GM18508 (cell line): ENCODE measurements at regions not wholly inside any gene's neighbourhood (a gene's known extent, or its start where the extent isn't known, plus 50 kb on each side); places are given as distances from the start of the nearest gene placed in this dataset.

Experiments used
- ATAC-seq: cut with Tn5 transposase; IDR thresholded peaks from one replicate; pipeline ENCODE4 v1.9.1; 2021; ENCODE audit warnings: moderate number of reproducible peaks; ENCODE audit not compliant: insufficient read depth, unreplicated experiment

DNA sequence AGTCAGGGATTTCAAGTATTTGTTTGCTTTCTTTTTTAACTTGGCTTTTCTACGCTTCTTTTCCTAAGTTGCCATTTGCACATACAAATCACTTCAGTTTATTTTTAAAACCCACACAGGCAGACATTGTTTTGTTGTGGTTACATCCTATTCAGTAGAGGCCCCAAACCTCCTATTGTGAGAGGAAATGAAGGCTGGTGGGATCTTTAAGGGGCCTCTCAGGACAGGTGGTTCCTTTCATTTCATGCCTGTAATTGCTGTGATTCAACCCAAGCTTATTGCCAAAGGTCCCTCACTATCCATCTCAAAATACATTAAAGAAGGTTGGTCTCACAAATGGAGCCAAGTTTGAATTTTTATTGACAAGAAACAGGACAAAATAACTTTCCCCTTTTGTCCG lies 257.1 kb downstream of the ADAMTS20 start:
- no peak for ATAC-seq

DNA sequence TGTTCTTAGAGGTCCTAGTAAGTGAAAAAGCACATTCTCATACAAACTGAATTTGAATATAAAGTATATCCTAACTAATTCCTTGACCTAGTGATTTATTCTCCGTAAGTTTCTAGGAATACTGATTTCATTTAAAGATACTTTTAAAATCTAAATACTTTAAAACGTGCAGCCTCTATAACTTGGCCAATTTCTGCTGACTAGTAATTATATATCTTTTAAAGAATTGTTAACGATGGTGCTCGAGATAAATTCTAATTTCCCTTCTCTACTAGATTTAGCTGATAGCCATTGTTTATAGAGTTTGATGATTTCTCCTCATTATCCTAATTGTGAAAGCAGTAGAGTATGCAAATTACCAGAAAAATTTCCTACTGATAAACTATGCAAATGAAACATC lies 257.9 kb downstream of the ADAMTS20 start:
- no peak for ATAC-seq

DNA sequence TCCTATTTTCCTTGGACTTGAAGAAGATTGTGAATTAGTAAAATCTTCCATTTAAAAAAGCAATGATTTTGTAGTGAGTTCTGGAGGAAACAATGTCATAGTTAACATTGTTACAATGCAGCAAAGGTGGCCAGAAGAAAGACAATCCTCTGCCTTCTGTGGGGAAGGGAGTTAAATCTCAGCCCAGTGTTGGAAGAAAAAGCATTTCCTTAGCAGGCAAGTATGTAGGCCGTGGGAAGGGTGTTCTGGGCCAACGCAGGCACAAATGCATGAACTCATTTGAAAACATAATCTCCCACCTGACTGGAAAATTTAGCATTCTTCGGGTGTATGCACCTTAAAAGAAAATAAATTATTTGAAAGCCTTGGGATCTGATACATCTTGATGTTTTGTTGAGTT lies 258.6 kb downstream of the ADAMTS20 start:
- ATAC-seq: no peak

DNA sequence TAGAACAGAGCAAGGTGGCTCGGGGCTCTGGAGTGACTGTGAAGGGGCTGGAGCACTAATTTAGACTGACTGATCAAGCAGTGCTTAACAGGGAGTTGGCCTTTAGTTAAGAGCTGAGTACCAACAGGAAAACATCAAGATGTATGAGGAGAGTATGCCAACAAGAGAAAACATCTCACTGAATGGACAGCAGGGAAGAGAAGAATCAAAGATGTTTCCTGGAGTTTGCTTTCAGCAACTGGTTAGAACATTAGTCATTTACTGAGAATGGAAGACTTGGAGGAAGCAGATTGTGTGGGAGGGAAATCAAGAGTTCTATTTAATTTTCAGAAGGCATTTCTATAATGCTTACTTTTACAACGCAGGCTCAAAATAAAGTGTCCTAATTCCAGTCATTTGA lies 259.3 kb downstream of the ADAMTS20 start:
- ATAC-seq: no peak

DNA sequence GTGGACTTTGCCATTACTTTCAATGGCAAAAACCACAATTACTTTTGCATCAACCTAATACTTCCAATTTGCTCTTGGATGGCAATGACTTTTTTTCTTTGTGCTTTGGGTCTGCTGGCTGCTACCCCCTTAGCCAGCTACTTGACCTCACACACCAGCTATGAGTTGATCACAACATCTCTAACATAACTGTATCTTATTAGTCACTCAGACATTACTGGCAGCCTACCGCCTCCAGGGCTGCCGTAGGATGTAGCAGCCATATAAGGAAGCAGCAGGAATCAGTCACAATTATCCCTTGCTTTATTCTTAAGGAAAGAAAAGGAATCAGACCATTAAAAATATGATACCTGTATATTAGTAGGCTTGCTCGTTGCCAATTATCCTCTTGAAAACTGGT lies 260.5 kb downstream of the ADAMTS20 start:
- ATAC-seq: no peak

DNA sequence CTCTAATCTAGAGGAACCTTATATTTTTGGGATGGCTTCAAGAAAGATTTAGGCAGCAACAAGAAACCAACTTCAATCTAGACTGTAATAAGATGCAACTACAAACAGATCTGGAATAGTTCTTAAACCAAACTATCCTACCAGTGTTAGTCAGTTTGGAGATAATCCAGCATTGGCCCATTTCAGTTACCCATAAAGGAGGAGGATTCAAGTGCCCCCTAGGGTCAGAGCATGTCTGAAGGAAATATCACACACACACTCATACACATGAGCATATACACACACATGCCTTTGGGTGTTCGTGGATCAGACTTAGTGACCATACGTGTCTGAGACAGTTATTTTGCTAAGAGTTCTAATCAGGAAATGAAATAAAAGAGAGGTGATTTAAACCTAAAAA lies 261.2 kb downstream of the ADAMTS20 start:
- no peak for ATAC-seq

- no peak for ATAC-seq
Observed at GRCh38 chr12:43289426-43289801, 262.6 kb downstream of the ADAMTS20 start.

DNA sequence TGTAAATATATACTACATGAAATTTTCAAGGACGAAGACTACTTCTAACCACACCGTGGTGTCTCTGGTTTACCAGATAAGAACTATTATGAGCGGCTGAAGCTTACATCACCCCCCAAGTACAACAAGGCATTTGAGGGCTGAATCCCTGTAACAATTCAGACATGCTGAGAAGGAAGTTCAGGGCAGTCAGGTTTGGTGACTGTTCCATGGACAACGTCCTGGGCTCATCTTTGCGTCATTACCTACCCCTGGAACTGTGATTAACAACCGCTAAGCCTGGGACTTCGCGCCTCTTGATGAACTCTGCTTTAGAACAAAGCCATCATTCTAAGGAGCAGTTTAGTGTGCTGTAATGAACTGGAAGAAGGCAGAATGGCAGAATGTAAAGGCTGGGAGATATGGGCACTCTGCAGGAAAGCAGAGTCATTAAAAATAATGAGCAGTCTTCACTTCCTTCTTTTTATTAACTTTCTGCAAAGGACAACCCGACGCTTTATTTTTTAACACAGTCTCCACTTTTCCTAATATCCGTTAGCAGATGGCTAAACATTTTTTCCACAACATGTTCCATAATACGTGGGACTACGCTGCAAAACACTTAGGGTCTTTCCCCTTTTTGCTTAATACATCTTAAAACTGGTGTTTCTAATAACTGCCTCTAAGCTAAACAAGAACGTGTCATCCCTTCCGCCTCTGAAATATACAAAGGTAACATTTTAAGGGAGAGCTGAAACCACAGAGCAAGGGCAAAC lies 263.2 kb downstream of the ADAMTS20 start:
- no peak for ATAC-seq

GRCh38 chr12:43287706-43288383 lies 264.2 kb downstream of the ADAMTS20 start:
- ATAC-seq: no peak

DNA sequence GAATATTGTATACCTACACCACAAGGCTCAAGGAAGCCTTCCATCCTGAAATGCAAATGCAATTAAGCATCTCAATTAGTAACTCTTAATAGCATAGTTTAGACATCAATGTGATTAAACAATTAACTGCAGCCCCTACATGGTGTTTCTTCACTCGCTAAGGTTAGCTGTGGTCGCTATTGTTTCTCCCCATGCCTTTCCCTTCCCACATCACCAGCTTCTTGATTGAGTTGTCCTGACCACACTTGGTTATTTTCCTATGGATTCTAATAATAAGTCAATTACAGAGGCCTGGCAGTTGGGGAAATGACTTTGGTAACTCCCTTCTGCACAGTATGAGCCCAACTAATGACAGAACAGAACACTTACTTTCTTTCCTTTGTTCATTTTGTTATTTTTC lies 265.0 kb downstream of the ADAMTS20 start:
- no peak for ATAC-seq

DNA sequence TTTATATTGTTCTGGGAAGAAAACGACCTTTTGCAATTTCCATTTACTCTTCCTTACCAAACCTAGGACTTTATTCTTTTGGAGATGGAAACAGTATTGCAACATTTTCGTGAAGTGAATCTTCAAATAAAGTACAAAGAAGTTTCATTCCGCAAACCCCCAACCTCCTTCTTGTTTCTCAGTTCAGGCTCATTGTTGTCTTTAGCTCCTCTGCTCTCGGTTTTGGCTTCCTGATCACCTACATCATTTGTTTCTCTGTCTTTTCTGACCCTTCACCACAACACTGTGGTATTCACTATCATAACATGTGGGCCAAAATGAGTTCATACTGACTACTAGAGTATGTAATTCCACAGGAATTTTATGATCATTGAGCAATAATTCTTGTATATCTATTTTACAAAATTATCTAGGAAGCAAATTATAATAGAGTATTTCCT lies 266.8 kb downstream of the ADAMTS20 start:
- peak; percentile 93 for ATAC-seq

- no peak for ATAC-seq
Observed at GRCh38 chr12:43284486-43285158, 267.4 kb downstream of the ADAMTS20 start.

DNA sequence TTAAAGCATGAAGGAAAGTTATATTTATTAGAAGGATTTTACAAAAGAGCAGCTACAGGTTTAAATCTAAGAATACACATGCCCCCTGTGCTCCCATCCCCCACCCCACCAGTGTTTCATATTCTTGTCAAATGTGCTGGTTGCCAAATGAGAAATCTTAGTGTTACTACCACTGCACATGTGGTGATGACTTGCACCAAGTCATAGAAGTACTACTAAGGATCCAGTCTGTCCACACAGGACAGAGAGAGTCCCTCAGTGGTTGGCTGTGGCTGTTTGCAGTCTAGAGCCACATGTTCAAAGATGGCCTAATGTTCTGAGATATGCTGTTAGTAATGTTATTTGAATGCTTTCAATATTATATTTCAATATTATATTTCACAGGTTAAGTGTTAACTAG lies 268.8 kb downstream of the ADAMTS20 start:
- ATAC-seq: no peak

- no peak for ATAC-seq
Observed at GRCh38 chr12:43282106-43282505, 269.9 kb downstream of the ADAMTS20 start.

GRCh38 chr12:43281563-43281962 lies 270.4 kb downstream of the ADAMTS20 start:
- no peak for ATAC-seq

GRCh38 chr12:43278541-43278832 lies 273.5 kb downstream of the ADAMTS20 start:
- ATAC-seq: no peak

GRCh38 chr12:43277651-43278540 lies 274.1 kb downstream of the ADAMTS20 start:
- peak; percentile 83 for ATAC-seq

DNA sequence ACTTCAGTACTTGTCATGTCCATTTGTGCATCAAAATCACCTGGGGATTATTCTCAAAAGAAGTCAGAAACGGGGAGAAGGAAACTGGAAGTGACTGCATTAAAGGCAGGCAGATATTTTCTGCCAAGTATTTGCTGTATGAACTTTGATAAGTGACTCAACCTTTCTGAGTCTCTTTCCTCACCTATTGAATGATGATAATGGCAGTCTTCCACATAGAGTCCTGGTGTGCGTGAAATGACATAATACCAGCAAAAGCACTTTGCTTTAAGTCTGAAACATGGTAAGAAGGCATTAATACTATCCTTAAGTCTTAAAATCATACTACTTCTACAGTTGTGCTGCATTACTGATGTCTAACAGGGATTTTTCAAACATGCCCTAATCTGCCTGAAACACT lies 278.5 kb downstream of the ADAMTS20 start:
- no peak for ATAC-seq

DNA sequence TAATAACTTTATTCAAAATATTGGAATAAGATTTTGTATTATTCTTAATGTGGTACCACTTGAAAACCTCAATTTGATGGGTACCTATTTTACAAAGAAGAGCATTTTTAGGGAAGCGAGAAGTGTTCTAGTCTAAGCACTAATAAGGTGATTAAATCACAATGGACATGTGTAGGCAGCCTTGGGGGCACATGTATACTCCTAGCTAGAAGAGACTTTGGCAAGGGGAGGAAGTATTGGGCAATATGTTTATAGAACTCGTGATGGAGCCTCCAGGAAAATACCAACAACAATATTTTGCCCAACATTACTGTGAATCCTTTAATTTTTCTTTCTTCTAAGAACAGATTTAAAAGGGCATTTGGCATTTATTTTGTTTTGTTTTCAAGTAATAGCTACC lies 280.3 kb downstream of the ADAMTS20 start:
- ATAC-seq: no peak

DNA sequence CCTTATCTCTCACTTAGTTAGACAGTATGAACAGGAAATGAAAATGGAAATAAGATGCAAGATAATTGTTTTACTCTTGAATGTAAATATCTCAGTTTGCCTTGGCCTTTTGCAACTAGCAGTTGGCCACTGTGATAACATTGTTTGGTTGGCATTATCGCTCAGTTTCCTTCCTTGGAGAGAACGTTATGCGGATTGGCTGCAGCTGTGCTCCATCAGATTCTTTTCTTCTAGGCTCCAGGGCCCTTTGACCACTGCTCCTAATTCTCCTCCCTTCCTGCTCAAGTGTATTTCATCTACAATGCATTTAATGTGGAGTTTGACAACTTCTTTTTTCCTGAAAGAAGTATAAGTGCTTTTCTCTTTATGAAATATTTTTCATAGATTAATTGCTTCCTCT lies 284.2 kb downstream of the ADAMTS20 start:
- no peak for ATAC-seq

DNA sequence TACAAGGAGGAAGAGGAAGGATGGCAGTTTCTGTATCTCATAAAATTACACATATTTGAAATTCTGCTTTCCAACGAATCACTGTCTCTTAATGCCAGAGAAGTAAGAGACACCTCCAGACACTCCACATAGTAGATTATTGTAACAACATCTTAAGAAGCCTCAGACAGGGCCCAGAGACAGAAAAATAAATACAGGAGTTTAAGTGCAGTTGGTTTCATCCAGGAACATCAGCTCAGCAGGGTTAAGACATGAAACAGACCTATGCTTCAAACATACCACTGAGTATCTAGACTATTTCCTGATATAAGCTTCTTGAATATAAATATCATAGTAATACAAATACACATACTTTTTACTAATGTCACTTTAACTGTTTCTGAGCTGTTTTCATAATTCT lies 290.3 kb downstream of the ADAMTS20 start:
- no peak for ATAC-seq
